Activated CD4-positive, alpha-beta T cell treated with anti-CD3 and anti-CD28 coated beads for 24 hours (primary cell): ENCODE measurements at regions not wholly inside any gene's neighbourhood (a gene's known extent, or its start where the extent isn't known, plus 50 kb on each side); places are given as distances from the start of the nearest gene placed in this dataset.
"Not testable (repeated sequence)": the region's sequence is repeated elsewhere in the genome, so short reads cannot be mapped to it uniquely, and the experiment has no call there.

ENCODE experiments used
- DNase-seq, 2 donors: peaks; one replicate each; pipeline ENCODE4 v3.0.0-alpha.2; 2020; ENCODE audit warnings: low read depth in 2 of 2

DNA sequence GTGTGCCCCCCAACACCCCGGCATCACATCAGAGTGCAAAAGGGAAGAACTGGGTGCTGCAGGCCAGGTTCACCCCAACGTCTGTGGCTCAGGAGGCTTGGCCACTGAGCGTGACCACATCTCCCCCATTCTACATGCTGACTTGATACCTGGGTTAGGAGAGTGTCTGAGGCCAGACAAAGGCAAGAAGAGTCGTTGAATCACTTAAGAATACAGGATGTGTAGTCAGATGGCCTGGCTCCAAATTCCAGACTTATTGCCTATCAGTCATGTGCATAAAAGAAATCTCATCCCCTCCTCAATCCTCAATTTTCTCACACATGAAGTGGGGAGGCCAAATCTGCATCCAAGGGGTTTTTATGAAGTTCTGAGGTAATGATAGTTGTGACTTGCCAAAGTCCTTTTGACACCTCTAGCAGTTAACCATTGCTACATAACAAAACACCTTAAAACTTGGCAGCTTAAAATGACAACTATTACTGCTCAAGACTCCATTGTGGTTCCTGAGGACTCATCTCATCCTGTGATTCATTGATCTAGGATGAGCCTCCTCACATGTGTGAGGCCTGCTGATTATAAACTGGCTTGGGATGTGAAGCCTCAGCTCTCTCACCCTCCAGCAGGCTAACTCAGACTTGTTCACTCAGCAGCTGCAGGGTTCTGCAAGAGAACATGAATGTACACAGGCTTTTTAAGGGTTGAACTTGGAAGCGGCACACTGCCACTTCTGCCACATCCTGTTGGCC lies 138.8 kb upstream of the TLE3 start:
- no peak for DNase-seq

- no peak for DNase-seq
Observed at GRCh38 chr15:70235347-70235746, 137.6 kb upstream of the TLE3 start.

- DNase-seq = no peak
Observed at GRCh38 chr15:70234256-70234905, 136.7 kb upstream of the TLE3 start.

DNA sequence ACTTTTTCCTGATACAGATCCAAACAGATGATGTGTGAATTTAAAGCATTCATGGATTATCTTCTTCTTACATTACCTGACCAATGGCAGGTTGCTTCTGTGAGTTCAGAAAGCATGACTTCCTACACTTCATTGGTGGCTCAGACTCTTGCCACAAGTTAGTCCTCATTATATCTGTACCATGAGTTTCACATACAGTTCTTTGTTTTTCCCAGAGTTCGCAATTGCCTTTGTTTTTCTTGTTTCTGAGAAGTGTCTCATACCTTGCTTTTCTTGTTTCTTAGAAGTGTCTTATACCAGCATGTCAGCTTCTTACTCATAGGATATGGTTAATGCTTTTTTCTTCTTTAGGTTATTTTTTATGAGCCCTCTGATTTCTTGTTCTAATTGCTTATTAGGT lies 133.8 kb upstream of the TLE3 start:
- DNase-seq = no peak

GRCh38 chr15:70227918-70228317 lies 130.2 kb upstream of the TLE3 start:
- not testable (repeated sequence) for DNase-seq

- no peak for DNase-seq
Observed at GRCh38 chr15:70227147-70227546, 129.4 kb upstream of the TLE3 start.

DNA sequence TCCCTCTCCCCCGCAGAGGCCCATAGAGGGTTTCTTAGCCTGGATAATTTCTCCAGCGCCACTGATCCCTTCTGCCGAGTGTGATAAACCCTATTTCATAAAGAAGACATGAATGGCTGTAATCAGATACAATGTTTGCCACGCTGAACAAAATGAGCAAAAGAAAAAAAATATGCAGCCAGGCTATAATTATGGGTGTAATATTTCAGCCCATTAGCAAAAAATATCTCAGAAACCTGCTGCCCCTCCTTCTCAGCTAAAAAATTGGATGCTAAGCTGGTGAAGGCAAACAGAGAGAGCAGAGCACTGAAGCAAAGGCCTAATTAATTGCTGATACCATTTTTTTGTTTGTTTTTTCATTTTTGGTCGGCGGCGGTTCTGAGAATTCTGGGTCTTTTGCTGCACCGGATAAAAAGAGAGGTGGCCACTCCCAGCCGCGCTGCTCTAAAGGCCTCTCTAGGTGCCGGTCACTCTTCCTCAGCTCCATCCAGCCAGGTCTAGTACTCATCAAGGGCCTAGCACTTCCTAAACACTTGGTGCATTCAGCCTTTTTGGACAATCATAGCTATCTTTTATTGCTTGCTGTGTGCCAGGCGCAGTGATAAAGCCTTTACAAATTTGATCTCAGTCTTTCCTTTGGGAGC lies 128.7 kb upstream of the TLE3 start:
- DNase-seq = no peak

- DNase-seq = no peak
Observed at GRCh38 chr15:70225416-70225815, 127.7 kb upstream of the TLE3 start.

- no peak for DNase-seq
Observed at GRCh38 chr15:70222606-70223005, 124.9 kb upstream of the TLE3 start.

GRCh38 chr15:70220490-70221096 lies 122.9 kb upstream of the TLE3 start:
- no peak for DNase-seq

DNA sequence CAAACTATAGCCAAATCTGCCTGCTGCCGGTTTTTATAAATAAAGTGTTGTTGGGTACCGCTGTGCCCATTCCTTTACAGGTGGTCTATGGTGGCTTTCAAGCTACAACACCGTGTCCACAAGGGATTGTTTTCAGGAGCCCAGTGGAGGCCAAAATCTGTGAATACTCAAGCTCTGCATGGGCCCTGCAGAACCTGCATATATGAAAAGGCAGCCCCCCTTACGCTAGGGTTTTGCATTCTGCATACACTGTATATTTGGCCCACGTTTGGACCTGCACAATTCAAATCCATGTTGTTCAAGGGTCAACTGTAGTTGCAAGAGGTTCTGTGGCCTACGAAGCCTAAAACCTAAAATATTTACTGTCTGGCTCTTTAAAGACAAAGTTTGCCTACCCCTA lies 122.2 kb upstream of the TLE3 start:
- DNase-seq = no peak

DNA sequence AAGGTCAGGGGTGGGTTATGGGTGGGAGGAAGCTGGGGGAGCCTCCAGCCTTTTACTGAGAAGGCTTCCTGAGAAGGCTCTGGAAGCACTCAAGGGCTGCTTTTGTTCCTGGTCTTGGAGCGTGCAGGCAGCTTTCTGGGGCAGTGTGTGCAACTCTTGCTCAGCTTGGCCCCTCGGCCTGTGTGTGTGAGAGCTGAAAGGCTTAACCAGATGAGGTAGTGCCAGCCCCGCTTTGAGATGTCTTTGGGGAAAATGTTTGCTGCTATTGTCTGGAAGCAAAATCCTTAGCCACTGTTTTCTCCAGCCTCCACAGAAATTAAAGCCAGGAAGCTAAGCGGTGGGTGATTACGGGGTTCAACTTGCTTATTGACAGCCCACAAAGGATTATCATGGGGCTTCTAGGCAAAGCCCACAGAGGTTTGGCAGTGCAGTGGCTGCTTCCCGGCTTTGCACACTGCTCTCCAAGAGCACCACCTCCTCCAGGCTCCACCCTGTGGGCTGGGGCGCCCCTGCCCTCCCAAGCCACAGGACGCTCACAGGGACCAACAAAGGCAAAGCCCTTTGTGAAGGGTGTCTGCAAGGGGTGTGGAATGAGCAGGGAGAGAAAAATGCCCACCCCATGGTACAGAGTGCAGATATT lies 121.7 kb upstream of the TLE3 start:
- DNase-seq = no peak

- DNase-seq = no peak
Observed at GRCh38 chr15:70217226-70218160, 119.8 kb upstream of the TLE3 start.

DNA sequence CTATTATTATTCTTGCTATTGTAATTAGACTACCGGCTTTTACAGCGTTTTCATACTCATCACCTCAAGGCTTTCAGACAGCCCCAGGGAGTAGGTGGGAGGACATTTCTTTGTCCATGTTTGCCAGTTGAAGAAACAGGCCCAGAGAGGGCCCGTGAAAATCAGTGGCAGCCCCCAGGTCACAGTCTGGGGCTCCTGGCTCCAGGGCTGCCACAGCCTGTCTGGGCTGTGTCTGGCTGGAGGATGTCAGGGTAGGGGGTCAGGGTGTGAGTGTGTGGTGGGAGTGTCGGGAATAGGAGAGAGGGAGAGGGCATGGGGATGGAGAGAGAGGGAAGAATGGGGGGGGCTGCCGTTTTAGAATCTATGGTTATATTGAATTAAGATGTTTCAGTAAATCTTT lies 118.2 kb upstream of the TLE3 start:
- DNase-seq = no peak

GRCh38 chr15:70214941-70215635 lies 117.4 kb upstream of the TLE3 start:
- no peak for DNase-seq

DNA sequence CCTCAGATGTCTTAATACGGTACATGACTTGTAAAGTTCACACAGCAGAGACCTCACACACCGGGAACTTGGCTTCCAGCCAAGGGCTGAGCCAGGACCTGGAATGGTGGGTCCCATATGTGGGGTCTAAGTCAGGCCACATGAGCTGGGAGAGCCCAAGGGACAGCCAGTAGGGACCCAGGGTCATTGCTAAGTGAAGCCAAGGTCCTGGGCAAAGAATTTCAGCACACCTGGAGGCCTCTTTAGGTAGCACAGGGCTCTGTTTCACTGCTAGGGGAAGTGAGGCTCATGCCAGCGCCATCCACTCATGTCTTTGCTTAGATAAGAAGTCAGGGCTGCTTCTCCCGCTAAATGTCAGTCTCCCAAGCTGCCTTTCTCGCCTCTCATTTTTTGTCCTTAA lies 116.6 kb upstream of the TLE3 start:
- DNase-seq = no peak

- no peak for DNase-seq
Observed at GRCh38 chr15:70213794-70214193, 116.1 kb upstream of the TLE3 start.

- DNase-seq = no peak
Observed at GRCh38 chr15:70212963-70213315, 115.2 kb upstream of the TLE3 start.

DNA sequence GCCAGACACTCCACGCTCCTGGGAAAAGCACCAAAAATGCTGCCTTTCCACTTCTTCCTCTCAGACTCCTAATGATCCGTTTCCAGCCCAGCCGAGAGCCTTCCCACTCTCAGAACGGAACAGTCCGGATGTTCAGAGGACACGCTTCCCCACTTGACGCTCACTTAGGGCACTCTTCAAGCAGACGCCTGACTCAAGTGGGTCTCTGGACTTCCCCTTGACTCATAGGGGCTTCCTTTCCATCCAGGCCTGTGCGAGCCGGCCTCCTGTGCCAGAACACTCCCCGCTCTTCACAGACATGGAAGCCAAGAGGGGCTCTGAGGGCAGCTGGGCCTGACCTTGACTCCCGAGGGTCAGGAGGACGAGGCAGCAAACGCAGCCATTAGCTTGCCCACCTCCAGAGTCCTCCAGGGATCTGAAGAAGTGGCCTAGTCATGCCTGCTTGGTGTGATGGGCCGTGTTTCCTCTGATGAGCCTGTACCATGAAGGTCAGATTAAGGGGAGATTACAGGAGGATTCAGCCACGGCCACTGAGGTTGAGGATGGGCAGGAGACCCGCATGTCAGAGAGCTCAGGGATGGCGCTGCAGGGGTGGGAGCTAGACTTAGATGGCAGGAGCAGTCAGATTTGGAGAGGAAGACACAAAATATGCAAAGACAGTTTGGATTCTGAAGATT lies 114.7 kb upstream of the TLE3 start:
- no peak for DNase-seq

DNA sequence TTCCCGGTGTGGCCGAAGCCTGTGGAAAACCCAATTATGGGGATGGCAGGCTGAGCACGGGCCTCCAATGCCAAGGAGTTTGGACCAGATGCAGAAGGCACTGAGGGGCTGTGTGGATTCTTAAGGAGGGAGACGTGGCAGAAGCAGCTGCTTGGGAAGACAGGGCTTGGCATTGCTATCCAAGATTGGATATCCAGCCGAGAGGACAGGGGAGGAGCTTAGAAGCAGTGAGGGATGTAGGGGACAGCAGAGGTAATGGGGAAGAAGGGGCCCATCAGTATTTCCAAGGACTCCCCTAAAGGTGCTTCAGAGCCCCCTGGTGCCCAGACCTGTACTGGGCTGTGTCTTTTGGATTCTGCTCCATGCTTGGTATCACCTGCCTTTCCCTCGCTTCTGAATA lies 112.8 kb upstream of the TLE3 start:
- no peak for DNase-seq
